Peyer's patch (tissue), 4 donors: ENCODE measurements at regions not wholly inside any gene's neighbourhood (a gene's known extent, or its start where the extent isn't known, plus 50 kb on each side); places are given as distances from the start of the nearest gene placed in this dataset.

Experiments used
- DNase-seq, 3 donors: peaks; one replicate each; pipeline ENCODE4 v3.0.0-alpha.2; 2017 to 2019
- H3K27ac ChIP-seq, 4 donors: fragments of 200-600 bp; sonication (generic); one replicate each; pipeline ENCODE4 v1.5.1; 2016 to 2019
- H3K27me3 ChIP-seq, 2 donors: fragments of 200-600 bp; sonication (generic); one replicate each; pipeline ENCODE4 v1.5.1; 2019
- H3K36me3 ChIP-seq, 3 donors: fragments of 200-600 bp; sonication (generic); one replicate each; pipeline ENCODE4 v1.5.1; 2016 to 2019
- H3K4me1 ChIP-seq, 4 donors: fragments of 200-600 bp; sonication (generic); one replicate each; pipeline ENCODE4 v1.5.1; 2016 to 2019
- H3K4me3 ChIP-seq, 4 donors: fragments of 200-600 bp; sonication (generic); 1 replicate in 3 of 4; 2 replicates in 1 of 4; pipeline ENCODE4 v1.5.1; 2016 to 2019; ENCODE audit warnings: mild to moderate bottlenecking in 1 of 4
- H3K9me3 ChIP-seq, 4 donors: fragments of 200-600 bp; sonication (generic); one replicate each; pipeline ENCODE4 v1.5.1; 2016 to 2019; ENCODE audit warnings: mild to moderate bottlenecking in 1 of 4
- POLR2A ChIP-seq, 2 donors: fragments of 450-650 bp; IDR thresholded peaks; one replicate each; pipeline ENCODE4 v1.5.1; 2017; ENCODE audit warnings: antibody characterized with exemption in 2 of 2, mild to moderate bottlenecking in 2 of 2, moderate library complexity in 2 of 2
- TF ChIP-seq, protein P1 (sequence below), 6 experiments: fragments of 450-650 bp in 4 of 6; fragments of 200-600 bp in 2 of 6; sonication (generic) in 1 of 6; IDR thresholded peaks; one replicate each; pipeline ENCODE4 v1.5.1; 2017 to 2019; ENCODE audit warnings: antibody characterized with exemption in 6 of 6, mild to moderate bottlenecking in 3 of 6, moderate library complexity in 1 of 6

DNA sequence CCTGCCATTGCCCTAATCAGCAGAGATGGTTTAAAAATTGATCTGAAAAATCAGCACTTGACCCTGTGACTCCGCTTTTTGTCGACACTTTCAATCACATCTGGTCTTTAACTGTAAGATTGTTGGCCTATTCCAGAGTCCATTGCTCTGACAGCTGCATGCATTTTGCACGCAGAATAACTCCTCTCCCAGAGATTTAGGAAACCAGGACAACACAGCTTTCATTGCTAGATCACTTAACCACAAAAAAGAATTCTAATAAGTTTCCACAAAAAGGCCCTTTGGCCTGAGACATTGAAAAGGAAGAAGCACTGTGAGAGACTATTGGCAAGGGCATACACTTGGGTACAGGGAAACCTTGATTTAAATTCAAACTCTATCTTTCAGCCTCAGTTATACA lies 373.1 kb downstream of the TGFB2 start:
- DNase-seq = no peak
- Histone ChIP-seq H3K4me3 (no peak overlapping the region), H3K4me1 (no peaks in the 10 kb centered on the region), H3K9me3 (no peaks in the 10 kb centered on the region), H3K36me3 (no peaks in the 10 kb centered on the region), H3K27me3 (no peaks in the 10 kb centered on the region), H3K27ac (no peak overlapping the region)
- TF ChIP-seq, protein P1, sequence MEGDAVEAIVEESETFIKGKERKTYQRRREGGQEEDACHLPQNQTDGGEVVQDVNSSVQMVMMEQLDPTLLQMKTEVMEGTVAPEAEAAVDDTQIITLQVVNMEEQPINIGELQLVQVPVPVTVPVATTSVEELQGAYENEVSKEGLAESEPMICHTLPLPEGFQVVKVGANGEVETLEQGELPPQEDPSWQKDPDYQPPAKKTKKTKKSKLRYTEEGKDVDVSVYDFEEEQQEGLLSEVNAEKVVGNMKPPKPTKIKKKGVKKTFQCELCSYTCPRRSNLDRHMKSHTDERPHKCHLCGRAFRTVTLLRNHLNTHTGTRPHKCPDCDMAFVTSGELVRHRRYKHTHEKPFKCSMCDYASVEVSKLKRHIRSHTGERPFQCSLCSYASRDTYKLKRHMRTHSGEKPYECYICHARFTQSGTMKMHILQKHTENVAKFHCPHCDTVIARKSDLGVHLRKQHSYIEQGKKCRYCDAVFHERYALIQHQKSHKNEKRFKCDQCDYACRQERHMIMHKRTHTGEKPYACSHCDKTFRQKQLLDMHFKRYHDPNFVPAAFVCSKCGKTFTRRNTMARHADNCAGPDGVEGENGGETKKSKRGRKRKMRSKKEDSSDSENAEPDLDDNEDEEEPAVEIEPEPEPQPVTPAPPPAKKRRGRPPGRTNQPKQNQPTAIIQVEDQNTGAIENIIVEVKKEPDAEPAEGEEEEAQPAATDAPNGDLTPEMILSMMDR (IDR thresholded peaks at IDR 0.05) = no peak
- TF ChIP-seq POLR2A (IDR thresholded peaks at IDR 0.05) = no peak

DNA sequence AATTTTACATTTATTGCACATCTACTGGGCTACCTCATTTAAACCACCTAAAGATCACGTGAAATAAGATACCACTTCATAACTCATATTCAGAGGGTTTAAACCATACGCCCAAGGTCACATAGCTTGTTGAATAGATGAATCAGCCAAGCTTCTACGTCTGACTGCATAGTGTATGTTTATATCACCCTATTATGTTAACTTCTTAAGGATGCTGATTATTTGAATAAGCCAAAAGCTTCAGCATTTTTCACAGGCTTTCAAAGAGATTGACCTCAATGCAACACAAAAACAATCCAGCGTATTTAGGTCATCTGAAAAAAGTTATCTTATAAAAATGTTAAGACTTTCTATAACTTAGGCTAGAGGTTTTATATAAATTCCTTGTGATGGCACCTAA lies 373.8 kb downstream of the TGFB2 start:
- Histone ChIP-seq H3K27ac (no peak overlapping the region), H3K36me3 (no peaks in the 10 kb centered on the region), H3K4me1 (no peaks in the 10 kb centered on the region), H3K4me3 (no peak overlapping the region), H3K9me3 (no peaks in the 10 kb centered on the region), H3K27me3 (no peaks in the 10 kb centered on the region)
- TF ChIP-seq POLR2A (IDR thresholded peaks at IDR 0.05) = no peak
- TF ChIP-seq, protein P1 (IDR thresholded peaks at IDR 0.05) = no peak
- no peak for DNase-seq

DNA sequence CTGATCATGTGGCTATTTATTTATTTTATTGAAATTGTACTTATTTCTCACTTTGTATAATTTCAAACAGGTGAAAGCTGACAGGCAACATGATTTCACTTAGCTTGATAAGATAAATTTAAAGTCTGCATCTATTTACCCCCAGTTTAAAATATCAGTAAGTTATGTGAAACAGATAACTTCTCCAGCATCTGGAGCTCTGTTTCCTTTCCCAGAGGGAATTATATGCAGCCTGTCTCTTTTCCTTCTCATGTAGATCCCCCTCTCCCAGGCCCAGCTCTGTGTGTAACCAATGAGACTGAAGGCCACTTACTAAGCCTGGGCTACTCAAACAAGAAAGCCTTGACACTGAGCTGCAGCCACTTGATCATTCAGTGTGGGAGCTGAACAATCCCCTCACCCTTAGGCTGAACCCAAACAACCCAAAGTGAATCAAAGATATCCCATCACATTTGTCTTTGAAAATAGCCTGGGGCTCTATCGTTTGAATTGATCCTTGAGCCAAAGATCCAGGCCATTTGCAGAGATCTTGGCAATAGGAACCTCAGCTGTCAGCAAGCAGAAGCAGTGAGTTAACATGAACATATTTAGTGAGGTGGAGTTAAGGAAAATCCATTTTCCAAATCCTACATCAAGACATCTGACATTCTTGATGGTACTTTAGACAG lies 383.9 kb downstream of the TGFB2 start:
- H3K27me3 ChIP-seq = no peaks in the 10 kb centered on the region
- H3K27ac ChIP-seq = no peak overlapping the region
- H3K4me3 ChIP-seq = no peak overlapping the region
- H3K36me3 ChIP-seq = no peaks in the 10 kb centered on the region
- TF ChIP-seq, protein P1 (IDR thresholded peaks at IDR 0.05) = no peak
- TF ChIP-seq POLR2A (IDR thresholded peaks at IDR 0.05) = no peak
- no peaks in the 10 kb centered on the region for H3K4me1 ChIP-seq
- H3K9me3 ChIP-seq = no peaks in the 10 kb centered on the region
- DNase-seq = no peak

DNA sequence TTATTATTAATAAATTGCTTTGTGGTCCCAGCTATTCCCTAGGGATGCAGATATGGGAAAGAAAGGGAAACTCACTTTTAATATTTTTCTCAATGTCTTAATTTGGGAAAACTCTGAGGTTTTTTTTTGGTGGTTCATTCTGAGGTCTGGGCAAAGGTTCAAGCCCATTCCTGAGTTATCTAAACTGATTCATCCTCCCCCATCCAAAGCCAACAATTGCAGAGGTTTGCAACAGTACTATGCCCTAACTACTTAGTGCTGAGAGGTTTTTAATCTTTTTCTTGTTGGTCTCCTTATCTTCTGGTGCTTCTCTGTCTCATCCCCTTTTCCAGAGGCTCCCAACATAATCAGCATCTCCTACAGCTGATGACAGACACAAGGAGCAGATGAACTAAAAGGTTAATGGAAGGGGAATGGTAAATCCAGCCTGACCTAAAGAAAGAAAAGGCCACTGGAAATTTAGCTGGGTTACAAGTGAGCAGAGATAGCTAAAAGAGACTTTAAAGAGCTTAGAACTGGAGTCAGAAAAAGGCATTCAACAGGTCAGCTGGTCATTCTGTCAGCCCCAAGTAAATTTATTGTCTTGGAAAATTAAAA lies 390.4 kb downstream of the TGFB2 start:
- TF ChIP-seq, protein P1 (IDR thresholded peaks at IDR 0.05) = no peak
- no peak for TF ChIP-seq POLR2A (IDR thresholded peaks at IDR 0.05)
- Histone ChIP-seq H3K27ac (no peak overlapping the region), H3K36me3 (no peaks in the 10 kb centered on the region), H3K4me3 (no peak overlapping the region), H3K27me3 (no peaks in the 10 kb centered on the region), H3K9me3 (no peaks in the 10 kb centered on the region), H3K4me1 (no peaks in the 10 kb centered on the region)
- no peak for DNase-seq

DNA sequence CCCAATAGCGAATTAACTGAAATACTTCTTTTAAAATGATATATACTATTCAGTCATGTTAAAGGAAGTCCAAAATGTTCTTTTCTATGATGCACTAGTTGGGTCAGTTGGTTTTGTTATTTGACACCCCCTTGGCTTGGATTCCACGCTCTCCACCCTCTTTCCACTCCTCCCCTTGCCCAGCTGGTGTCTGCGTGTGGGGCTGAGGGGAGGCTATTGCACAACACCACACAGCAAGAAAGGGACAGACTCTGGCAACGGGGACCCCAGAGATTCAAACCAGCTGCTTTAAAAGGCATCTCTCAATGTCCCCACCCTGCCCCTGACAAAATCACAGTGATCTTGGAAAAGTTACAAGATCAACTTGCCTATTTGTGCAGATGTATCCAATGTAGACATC lies 394.3 kb downstream of the TGFB2 start:
- Histone ChIP-seq H3K4me1 (no peaks in the 10 kb centered on the region), H3K9me3 (no peaks in the 10 kb centered on the region), H3K27me3 (no peaks in the 10 kb centered on the region), H3K36me3 (no peaks in the 10 kb centered on the region), H3K27ac (no peak overlapping the region), H3K4me3 (no peak overlapping the region)
- peak in 1 of 3 donors; percentile 53 for DNase-seq
- TF ChIP-seq, protein P1 (IDR thresholded peaks at IDR 0.05) = no peak
- TF ChIP-seq POLR2A (IDR thresholded peaks at IDR 0.05) = no peak
